Loucy (cell line): ENCODE measurements at regions not wholly inside any gene's neighbourhood (a gene's known extent, or its start where the extent isn't known, plus 50 kb on each side); places are given as distances from the start of the nearest gene placed in this dataset.

Experiments used
- H2AFZ ChIP-seq: fragments of 200-600 bp; sonication (generic); 2 replicates; pipeline ENCODE4 v1.6.0; 2016; ENCODE audit warnings: antibody characterized with exemption, mild to moderate bottlenecking, low read length, moderate library complexity
- H3F3A ChIP-seq: fragments of 200-600 bp; 2 replicates; pipeline ENCODE4 v1.6.0; 2016; ENCODE audit warnings: antibody characterized with exemption, low read depth, mild to moderate bottlenecking
- H3K27me3 ChIP-seq: fragments of 200-600 bp; sonication (generic); 2 replicates; pipeline ENCODE4 v1.6.1; 2014; ENCODE audit warnings: low read length, mild to moderate bottlenecking; ENCODE audit not compliant: insufficient read depth, poor library complexity, severe bottlenecking
- H3K36me3 ChIP-seq: fragments of 200-600 bp; sonication (generic); 2 replicates; pipeline ENCODE4 v1.6.1; 2016; ENCODE audit warnings: low read length; ENCODE audit not compliant: insufficient read depth
- H3K4me1 ChIP-seq: fragments of 200-600 bp; sonication (generic); 2 replicates; pipeline ENCODE4 v1.5.1; 2014; ENCODE audit warnings: low read length, mild to moderate bottlenecking; ENCODE audit not compliant: insufficient read depth, poor library complexity, severe bottlenecking
- H3K4me2 ChIP-seq: fragments of 200-600 bp; sonication (generic); 2 replicates; pipeline ENCODE4 v1.6.0; 2014; ENCODE audit warnings: antibody characterized with exemption, low read length, low read depth, mild to moderate bottlenecking; ENCODE audit not compliant: poor library complexity, severe bottlenecking
- H3K4me3 ChIP-seq: fragments of 200-600 bp; sonication (generic); 2 replicates; pipeline ENCODE4 v1.5.1; 2014; ENCODE audit warnings: low read length, mild to moderate bottlenecking, mixed read lengths; ENCODE audit not compliant: poor library complexity, severe bottlenecking
- H3K79me2 ChIP-seq: fragments of 200-600 bp; sonication (generic); 2 replicates; pipeline ENCODE4 v1.6.1; 2014; ENCODE audit warnings: low read length; ENCODE audit not compliant: insufficient read depth
- H3K9ac ChIP-seq: fragments of 200-600 bp; sonication (generic); 2 replicates; pipeline ENCODE4 v1.6.0; 2014; ENCODE audit warnings: mild to moderate bottlenecking, low read depth, low read length, moderate library complexity; ENCODE audit not compliant: poor library complexity, severe bottlenecking
- H3K9me2 ChIP-seq: fragments of 200-600 bp; sonication (generic); replicated peaks from 2 replicates; pipeline ENCODE4 v1.6.1; 2016; ENCODE audit warnings: low read depth, low read length, mixed read lengths
- H3K9me3 ChIP-seq: fragments of 200-600 bp; sonication (generic); 2 replicates; pipeline ENCODE4 v1.6.1; 2014; ENCODE audit warnings: mild to moderate bottlenecking, antibody characterized with exemption, low read length, low read depth; ENCODE audit not compliant: insufficient read depth
- H4K20me1 ChIP-seq: fragments of 200-600 bp; sonication (generic); 2 replicates; pipeline ENCODE4 v1.6.0; 2014; ENCODE audit warnings: antibody characterized with exemption, low read length, mild to moderate bottlenecking; ENCODE audit not compliant: insufficient read depth, poor library complexity, severe bottlenecking
- CTCF ChIP-seq: fragments of 200-600 bp; sonication (generic); conservative IDR thresholded peaks from 2 replicates; pipeline ENCODE4 v1.5.1; 2014; ENCODE audit warnings: mild to moderate bottlenecking, antibody characterized with exemption, low read length
- EZH2phosphoT487 ChIP-seq: fragments of 200-600 bp; IDR thresholded peaks from 2 replicates; pipeline ENCODE4 v1.6.1; 2018; ENCODE audit warnings: antibody characterized with exemption, mild to moderate bottlenecking, moderate library complexity, borderline replicate concordance

GRCh38 chr7:41830271-41830670 is 127.4 kb upstream of the INHBA start:
- no peak for TF ChIP-seq EZH2phosphoT487
- no peak for TF ChIP-seq CTCF
- Histone ChIP-seq H3K36me3 (no peaks in the 10 kb centered on the region), H2AFZ (no peak overlapping the region), H3K4me2 (no peak overlapping the region), H3K27me3 (no peaks in the 10 kb centered on the region), H3K4me1 (no peaks in the 10 kb centered on the region), H3K9me2 (no peaks in the 10 kb centered on the region), H3K4me3 (no peak overlapping the region), H3F3A (no peaks in the 10 kb centered on the region), H4K20me1 (no peaks in the 10 kb centered on the region), H3K9me3 (no peaks in the 10 kb centered on the region), H3K9ac (no peak overlapping the region), H3K79me2 (no peaks in the 10 kb centered on the region)

- no peak overlapping the region for H3K4me3 ChIP-seq
- TF ChIP-seq CTCF, result no peak
- no peak for TF ChIP-seq EZH2phosphoT487
- H3F3A ChIP-seq, result no peaks in the 10 kb centered on the region
- no peaks in the 10 kb centered on the region for H4K20me1 ChIP-seq
- no peak overlapping the region for H3K9ac ChIP-seq
- no peaks in the 10 kb centered on the region for H3K9me2 ChIP-seq
- no peaks in the 10 kb centered on the region for H3K9me3 ChIP-seq
- no peaks in the 10 kb centered on the region for H3K36me3 ChIP-seq
- no peaks in the 10 kb centered on the region for H3K79me2 ChIP-seq
- H3K4me1 ChIP-seq, result no peaks in the 10 kb centered on the region
- no peak overlapping the region for H3K4me2 ChIP-seq
- no peak overlapping the region for H2AFZ ChIP-seq
- H3K27me3 ChIP-seq, result no peaks in the 10 kb centered on the region
Observed at GRCh38 chr7:41828911-41829310, 126.0 kb upstream of the INHBA start.

- H3F3A ChIP-seq, result no peaks in the 10 kb centered on the region
- no peak for TF ChIP-seq CTCF
Observed at GRCh38 chr7:41826641-41827040, 123.8 kb upstream of the INHBA start.

More at GRCh38 chr7:41826641-41827040, 123.8 kb upstream of the INHBA start:
- Histone ChIP-seq H3K9me3 (no peaks in the 10 kb centered on the region), H3K79me2 (no peaks in the 10 kb centered on the region), H2AFZ (no peak overlapping the region), H4K20me1 (no peaks in the 10 kb centered on the region), H3K9me2 (no peaks in the 10 kb centered on the region), H3K36me3 (no peaks in the 10 kb centered on the region), H3K4me1 (peaks cover 9% of the 10 kb centered on the region), H3K4me3 (no peak overlapping the region), H3K27me3 (no peaks in the 10 kb centered on the region), H3K4me2 (no peak overlapping the region), H3K9ac (no peak overlapping the region)
